ENCODE measurements at regions not wholly inside any gene's neighbourhood (a gene's known extent, or its start where the extent isn't known, plus 50 kb on each side); places are given as distances from the start of the nearest gene placed in this dataset.
"Not testable (repeated sequence)": the region's sequence is repeated elsewhere in the genome, so short reads cannot be mapped to it uniquely, and the experiment has no call there.

DNA sequence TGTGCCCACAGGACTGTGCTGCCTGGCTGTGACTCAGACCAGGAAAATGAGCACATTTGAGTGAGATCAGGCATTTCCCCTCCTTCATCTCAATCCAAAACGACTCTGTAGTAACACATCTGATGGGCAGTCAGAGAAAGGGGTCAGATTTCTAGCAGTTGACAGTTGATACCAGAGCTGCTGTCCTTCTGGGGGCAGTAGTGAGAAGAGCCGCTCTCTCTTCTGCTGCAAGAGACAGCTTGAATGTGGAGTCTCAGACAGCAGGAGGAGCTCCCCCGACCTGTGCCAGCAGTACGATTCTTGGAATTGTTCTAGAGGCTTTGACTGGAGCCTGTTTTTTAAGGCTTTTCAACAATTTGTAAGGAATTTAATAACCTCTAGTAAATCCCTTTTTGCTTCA is 1413.7 kb downstream of the RPIA start:
- H3K4me3 ChIP-seq; H3K36me3 ChIP-seq; H3K27ac ChIP-seq; H3K4me1 ChIP-seq; H3K27me3 ChIP-seq; intact Hi-C loops (cut with DNase I; ENCODE audit: low total_unique reads); H3K9me3 ChIP-seq; DNase-seq: not testable (repeated sequence)
- 7 to 45% (median 16%) methylated on average over 3 to 4 of the region's 4 CpGs for WGBS, 5 donors

DNA sequence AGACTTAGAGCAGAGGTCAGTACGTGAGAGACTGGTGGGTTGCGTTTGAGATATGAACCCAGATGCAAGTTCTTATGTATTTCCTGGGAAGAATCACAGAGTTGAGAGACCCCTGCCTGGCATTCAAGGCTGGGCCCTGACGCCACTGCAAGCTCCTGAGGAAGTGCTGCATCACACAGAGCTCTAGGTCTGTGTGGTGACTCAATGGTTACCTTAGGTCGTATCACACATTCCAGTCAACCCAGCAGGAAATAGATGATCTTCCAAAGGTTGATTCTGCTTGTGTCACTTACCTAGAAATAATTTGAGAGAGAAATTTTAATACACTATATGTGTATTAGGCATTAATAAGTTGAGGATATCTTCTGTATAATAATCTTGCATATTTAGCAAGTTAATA is 1431.9 kb downstream of the RPIA start:
- 50 to 69% (median 57%) methylated on average over 3 to 4 of the region's 4 CpGs for WGBS, 5 donors

DNA sequence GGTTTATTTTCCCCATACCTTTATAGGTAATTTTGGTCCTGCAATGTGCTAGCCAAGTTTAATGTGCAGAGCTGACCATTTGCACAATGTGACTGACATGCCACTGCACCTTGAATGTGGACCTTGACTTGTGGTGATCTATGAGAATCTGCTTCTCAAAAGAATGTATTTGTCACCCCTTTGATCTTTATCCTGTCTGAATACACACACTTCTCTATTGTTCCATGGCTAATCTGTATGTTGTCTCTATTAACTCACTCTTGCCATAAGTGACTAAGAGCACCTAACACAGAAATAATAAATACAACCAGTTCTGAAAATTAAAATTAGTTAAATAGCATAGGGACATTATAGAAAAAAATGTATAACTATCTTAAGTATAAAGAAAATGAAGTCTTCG is 1447.6 kb downstream of the RPIA start:
- H3K27ac ChIP-seq; H3K27me3 ChIP-seq; intact Hi-C loops (cut with DNase I; ENCODE audit: low total_unique reads); H3K4me1 ChIP-seq; DNase-seq; H3K9me3 ChIP-seq; H3K4me3 ChIP-seq; H3K36me3 ChIP-seq: not testable (repeated sequence)
- 71 to 100% (median 91%) methylated on average over 1 of the region's 1 CpG for WGBS, 5 donors

More for the DNA sequence above, 1431.9 kb downstream of the RPIA start:
- DNase-seq; intact Hi-C loops (cut with DNase I; ENCODE audit: low total_unique reads); H3K9me3 ChIP-seq; H3K4me1 ChIP-seq; H3K36me3 ChIP-seq; H3K4me3 ChIP-seq; H3K27ac ChIP-seq; H3K27me3 ChIP-seq: not testable (repeated sequence)

DNA sequence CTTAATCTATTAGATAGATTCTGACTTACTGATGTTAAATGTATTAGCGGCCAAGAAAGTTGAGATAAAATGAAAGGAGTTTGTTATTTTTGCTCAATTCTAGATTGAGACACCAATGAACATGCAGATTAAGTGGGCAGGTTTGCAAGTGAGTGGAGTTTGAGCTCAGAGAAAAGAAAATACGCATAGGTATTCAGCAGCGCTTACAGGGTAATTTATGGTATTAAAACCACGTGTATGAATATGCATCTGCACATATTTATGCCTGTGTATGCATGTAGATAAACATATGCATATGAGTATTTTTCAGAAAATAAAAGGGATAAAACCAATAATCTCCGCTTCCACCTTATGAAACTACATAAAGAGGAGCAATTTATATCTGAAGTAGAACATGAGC is 1450.1 kb downstream of the RPIA start:
- H3K36me3 ChIP-seq; H3K27me3 ChIP-seq; H3K9me3 ChIP-seq; DNase-seq; H3K27ac ChIP-seq; H3K4me1 ChIP-seq; H3K4me3 ChIP-seq; intact Hi-C loops (cut with DNase I; ENCODE audit: low total_unique reads): not testable (repeated sequence)
- 39 to 57% (median 44%) methylated on average over 4 to 5 of the region's 5 CpGs for WGBS, 5 donors

DNA sequence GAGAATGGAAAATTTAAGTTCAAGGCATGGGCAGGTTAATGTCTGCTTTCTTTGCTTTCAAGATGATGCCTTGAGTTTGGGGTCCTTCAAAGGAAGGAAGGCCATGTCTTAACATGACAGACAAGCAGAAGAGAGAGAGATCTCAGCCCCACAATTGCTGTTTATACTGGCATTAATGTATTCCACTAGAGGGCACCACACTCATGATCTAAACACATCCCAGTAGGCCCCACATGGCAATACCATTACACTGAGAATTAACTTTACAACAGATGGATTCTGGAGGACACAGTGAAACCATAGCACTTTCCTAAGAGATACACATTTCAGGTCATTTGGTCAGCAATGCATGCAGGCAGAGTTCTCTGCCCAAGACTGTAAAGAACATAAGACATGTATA is 1460.3 kb downstream of the RPIA start:
- H3K36me3 ChIP-seq; intact Hi-C loops (cut with DNase I; ENCODE audit: low total_unique reads); DNase-seq; H3K4me3 ChIP-seq; H3K27me3 ChIP-seq; H3K27ac ChIP-seq; H3K9me3 ChIP-seq; H3K4me1 ChIP-seq: not testable (repeated sequence)

DNA sequence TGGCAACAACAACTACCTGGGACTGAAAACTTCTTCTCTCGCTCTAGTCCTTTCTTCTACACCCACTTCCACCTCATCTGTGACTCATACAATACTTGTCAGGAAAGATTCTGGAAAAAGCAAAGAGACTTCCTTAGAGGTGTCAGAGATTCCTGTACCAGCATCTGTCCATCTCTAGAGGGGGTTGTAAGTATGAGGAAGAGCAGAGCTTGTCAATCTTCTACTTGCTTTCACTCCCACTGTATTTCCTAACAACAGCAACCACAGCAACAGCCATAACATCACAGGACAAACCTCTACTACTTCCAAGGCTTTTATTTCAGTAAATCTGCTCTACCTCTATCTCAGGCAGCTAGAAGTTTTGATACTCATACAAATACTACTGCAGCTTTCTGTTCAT is 1479.5 kb downstream of the RPIA start:
- H3K4me3 ChIP-seq; H3K9me3 ChIP-seq; H3K4me1 ChIP-seq; intact Hi-C loops (cut with DNase I; ENCODE audit: low total_unique reads); H3K27me3 ChIP-seq; H3K27ac ChIP-seq; DNase-seq; H3K36me3 ChIP-seq: not testable (repeated sequence)
- WGBS, 5 donors: 75 to 89% (median 86%) methylated on average over 1 of the region's 1 CpG; no CpG with 5 or more reads in 1 of the 5 donors

DNA sequence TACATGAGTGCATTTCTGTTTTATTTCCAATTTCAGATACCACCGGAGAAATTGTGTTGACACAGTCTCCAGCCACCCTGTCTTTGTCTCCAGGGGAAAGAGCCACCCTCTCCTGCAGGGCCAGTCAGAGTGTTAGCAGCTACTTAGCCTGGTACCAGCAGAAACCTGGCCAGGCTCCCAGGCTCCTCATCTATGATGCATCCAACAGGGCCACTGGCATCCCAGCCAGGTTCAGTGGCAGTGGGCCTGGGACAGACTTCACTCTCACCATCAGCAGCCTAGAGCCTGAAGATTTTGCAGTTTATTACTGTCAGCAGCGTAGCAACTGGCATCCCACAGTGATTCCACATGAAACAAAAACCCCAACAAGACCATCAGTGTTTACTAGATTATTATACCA is 1481.6 kb downstream of the RPIA start:
- H3K27ac ChIP-seq; H3K4me3 ChIP-seq; H3K27me3 ChIP-seq; H3K9me3 ChIP-seq; DNase-seq; intact Hi-C loops (cut with DNase I; ENCODE audit: low total_unique reads); H3K4me1 ChIP-seq; H3K36me3 ChIP-seq: not testable (repeated sequence)
- 51 to 68% (median 59%) methylated on average over 2 of the region's 2 CpGs; no CpG with 5 or more reads in 1 of the 5 donors for WGBS, 5 donors

GRCh38 chr2:90179591-90179990 is 1488.1 kb downstream of the RPIA start:
- H3K27ac ChIP-seq; H3K4me1 ChIP-seq; H3K9me3 ChIP-seq; intact Hi-C loops (cut with DNase I; ENCODE audit: low total_unique reads); H3K36me3 ChIP-seq; H3K27me3 ChIP-seq; H3K4me3 ChIP-seq; DNase-seq: not testable (repeated sequence)
- 32 to 70% (median 53%) methylated on average over 2 to 3 of the region's 3 CpGs for WGBS, 5 donors

GRCh38 chr2:90207454-90208058 is 1516.1 kb downstream of the RPIA start:
- no peaks in the 10 kb centered on the region for H3K36me3 ChIP-seq
- 7 to 29% (median 21%) methylated on average over 1 of the region's 1 CpG for WGBS, 5 donors
- no peak overlapping the region for H3K27ac ChIP-seq
- intact Hi-C loops (cut with DNase I; ENCODE audit: low total_unique reads): no loop called here
- H3K4me1 ChIP-seq: no peaks in the 10 kb centered on the region
- H3K4me3 ChIP-seq: no peak overlapping the region
- no peak for TF ChIP-seq POLR2AphosphoS5 (IDR thresholded peaks at IDR 0.05)
- TF ChIP-seq POLR2A (IDR thresholded peaks at IDR 0.05): no peak
- TF ChIP-seq EP300 (IDR thresholded peaks at IDR 0.05): no peak
- TF ChIP-seq CTCF (IDR thresholded peaks at IDR 0.05): no peak
- no peaks in the 10 kb centered on the region for H3K9me3 ChIP-seq
- peaks cover 0 to 8% (median 0%) of the 10 kb centered on the region in 3 donors for H3K27me3 ChIP-seq
- no peak for DNase-seq

All from stomach (tissue), 8 donors.